ENCODE measurements at regions not wholly inside any gene's neighbourhood (a gene's known extent, or its start where the extent isn't known, plus 50 kb on each side); places are given as distances from the start of the nearest gene placed in this dataset.

DNA sequence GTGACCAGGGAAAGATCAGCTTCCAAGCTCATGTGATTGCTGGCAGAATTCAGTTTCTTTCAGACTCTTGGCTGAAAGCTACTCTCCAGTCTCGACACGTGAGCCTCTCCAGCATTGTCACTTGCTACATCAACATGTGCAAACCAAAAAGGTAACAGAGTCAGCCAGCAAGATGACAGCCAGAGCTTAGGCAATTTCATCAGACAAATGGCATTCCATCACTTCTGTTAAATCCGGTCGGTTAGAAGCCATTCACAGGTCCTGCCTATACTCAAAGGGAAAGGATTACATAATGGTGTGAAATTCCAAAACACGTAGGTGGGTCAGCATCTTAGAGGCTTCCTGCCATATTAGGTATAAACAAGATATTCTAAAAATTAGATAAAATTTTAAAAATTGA lies 700.9 kb downstream of the AACS start:
- no peak for TF ChIP-seq POLR2A (IDR thresholded peaks at IDR 0.05)
- TF ChIP-seq, protein P1, sequence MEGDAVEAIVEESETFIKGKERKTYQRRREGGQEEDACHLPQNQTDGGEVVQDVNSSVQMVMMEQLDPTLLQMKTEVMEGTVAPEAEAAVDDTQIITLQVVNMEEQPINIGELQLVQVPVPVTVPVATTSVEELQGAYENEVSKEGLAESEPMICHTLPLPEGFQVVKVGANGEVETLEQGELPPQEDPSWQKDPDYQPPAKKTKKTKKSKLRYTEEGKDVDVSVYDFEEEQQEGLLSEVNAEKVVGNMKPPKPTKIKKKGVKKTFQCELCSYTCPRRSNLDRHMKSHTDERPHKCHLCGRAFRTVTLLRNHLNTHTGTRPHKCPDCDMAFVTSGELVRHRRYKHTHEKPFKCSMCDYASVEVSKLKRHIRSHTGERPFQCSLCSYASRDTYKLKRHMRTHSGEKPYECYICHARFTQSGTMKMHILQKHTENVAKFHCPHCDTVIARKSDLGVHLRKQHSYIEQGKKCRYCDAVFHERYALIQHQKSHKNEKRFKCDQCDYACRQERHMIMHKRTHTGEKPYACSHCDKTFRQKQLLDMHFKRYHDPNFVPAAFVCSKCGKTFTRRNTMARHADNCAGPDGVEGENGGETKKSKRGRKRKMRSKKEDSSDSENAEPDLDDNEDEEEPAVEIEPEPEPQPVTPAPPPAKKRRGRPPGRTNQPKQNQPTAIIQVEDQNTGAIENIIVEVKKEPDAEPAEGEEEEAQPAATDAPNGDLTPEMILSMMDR (IDR thresholded peaks at IDR 0.05): no peak

All from heart left ventricle (tissue), 13 donors.